H9 (cell line): ENCODE measurements at regions not wholly inside any gene's neighbourhood (a gene's known extent, or its start where the extent isn't known, plus 50 kb on each side); places are given as distances from the start of the nearest gene placed in this dataset.
A peak's percentile ranks its signal among the peaks of the same experiment; 100 is the strongest.

Source experiments
- DNase-seq: peaks from one replicate; pipeline ENCODE4 v3.0.0-alpha.2; 2017
- H2AFZ ChIP-seq: one replicate; pipeline ENCODE4 v1.6.1; 2013; ENCODE audit warnings: mild to moderate bottlenecking, low read length, control low read depth, moderate library complexity
- H2AK5ac ChIP-seq: 2 replicates; pipeline ENCODE4 v1.6.1; 2013; ENCODE audit warnings: low read length, control low read depth, mixed read lengths; ENCODE audit not compliant: insufficient read length
- H2BK120ac ChIP-seq: one replicate; pipeline ENCODE4 v1.6.1; 2013; ENCODE audit warnings: low read depth, mild to moderate bottlenecking, low read length, control low read depth, inconsistent platforms; ENCODE audit not compliant: poor library complexity, severe bottlenecking
- H2BK12ac ChIP-seq: 2 replicates; pipeline ENCODE4 v1.6.1; 2013; ENCODE audit warnings: low read length, control low read depth, mixed read lengths, low read depth; ENCODE audit not compliant: insufficient read length
- H2BK15ac ChIP-seq: 2 replicates; pipeline ENCODE4 v1.6.1; 2013; ENCODE audit warnings: low read depth, low read length, control low read depth
- H2BK20ac ChIP-seq: one replicate; pipeline ENCODE4 v1.6.1; 2013; ENCODE audit warnings: low read depth, mild to moderate bottlenecking, low read length, control low read depth, inconsistent platforms; ENCODE audit not compliant: poor library complexity, severe bottlenecking
- H2BK5ac ChIP-seq: 2 replicates; pipeline ENCODE4 v1.6.1; 2013; ENCODE audit warnings: low read length, control low read depth, mixed read lengths; ENCODE audit not compliant: insufficient read length
- H3K14ac ChIP-seq: 2 replicates; pipeline ENCODE4 v1.6.1; 2013; ENCODE audit warnings: low read length, control low read depth; ENCODE audit not compliant: insufficient read depth
- H3K18ac ChIP-seq: 2 replicates; pipeline ENCODE4 v1.6.1; 2013; ENCODE audit warnings: low read depth, mild to moderate bottlenecking, mixed read lengths, low read length, control low read depth; ENCODE audit not compliant: insufficient read length
- H3K23ac ChIP-seq: 2 replicates; pipeline ENCODE4 v1.6.1; 2013; ENCODE audit warnings: low read length, control low read depth, mixed read lengths, low read depth; ENCODE audit not compliant: insufficient read length
- H3K23me2 ChIP-seq: 2 replicates; pipeline ENCODE4 v1.6.1; 2013; ENCODE audit warnings: low read depth, mild to moderate bottlenecking, mixed read lengths, low read length, control low read depth; ENCODE audit not compliant: insufficient read length, poor library complexity, severe bottlenecking
- H3K27ac ChIP-seq: 2 replicates; pipeline ENCODE4 v1.5.1; 2013; ENCODE audit warnings: low read length, control low read depth, mixed read lengths, low read depth; ENCODE audit not compliant: insufficient read length
- H3K27me3 ChIP-seq: 2 replicates; pipeline ENCODE4 v1.6.1; 2013; ENCODE audit warnings: low read length, control low read depth, inconsistent platforms; ENCODE audit not compliant: insufficient read depth
- H3K4ac ChIP-seq: 2 replicates; pipeline ENCODE4 v1.6.1; 2013; ENCODE audit warnings: low read depth, mild to moderate bottlenecking, control low read depth, inconsistent platforms, low read length, moderate library complexity
- H3K4me1 ChIP-seq: 2 replicates; pipeline ENCODE4 v1.6.1; 2013; ENCODE audit warnings: low read length, control low read depth, inconsistent platforms; ENCODE audit not compliant: insufficient read depth
- H3K4me2 ChIP-seq: 2 replicates; pipeline ENCODE4 v1.6.1; 2013; ENCODE audit warnings: low read length, control low read depth, mixed read lengths; ENCODE audit not compliant: insufficient read length, insufficient read depth
- H3K56ac ChIP-seq: 2 replicates; pipeline ENCODE4 v1.6.1; 2013; ENCODE audit warnings: low read depth, mild to moderate bottlenecking, mixed read lengths, low read length, control low read depth; ENCODE audit not compliant: insufficient read length
- H3K79me1 ChIP-seq: 2 replicates; pipeline ENCODE4 v1.6.1; 2013; ENCODE audit warnings: low read depth, mild to moderate bottlenecking, moderate library complexity, low read length, control low read depth, inconsistent platforms; ENCODE audit not compliant: insufficient read depth, poor library complexity, severe bottlenecking
- H3K79me2 ChIP-seq: 2 replicates; pipeline ENCODE4 v1.6.1; 2013; ENCODE audit warnings: low read length, control low read depth, inconsistent platforms; ENCODE audit not compliant: insufficient read depth
- H3K9ac ChIP-seq: 2 replicates; pipeline ENCODE4 v1.6.1; 2013; ENCODE audit warnings: low read length, control low read depth, mixed read lengths; ENCODE audit not compliant: insufficient read length; ENCODE audit errors: extremely low read depth
- H3K9me3 ChIP-seq: one replicate; pipeline ENCODE4 v1.6.1; 2013; ENCODE audit warnings: low read depth, low read length, inconsistent platforms; ENCODE audit not compliant: control insufficient read depth
- H3T11ph ChIP-seq: one replicate; pipeline ENCODE4 v1.6.1; 2013; ENCODE audit warnings: mild to moderate bottlenecking, low read length, control low read depth, inconsistent platforms
- H4K20me1 ChIP-seq: one replicate; pipeline ENCODE4 v1.6.1; 2013; ENCODE audit not compliant: control insufficient read depth, insufficient read length, insufficient read depth
- H4K5ac ChIP-seq: 2 replicates; pipeline ENCODE4 v1.6.1; 2013; ENCODE audit warnings: low read depth, mild to moderate bottlenecking, mixed read lengths, low read length, control low read depth; ENCODE audit not compliant: insufficient read length
- H4K8ac ChIP-seq: replicated peaks from 2 replicates; pipeline ENCODE4 v1.6.1; 2013; ENCODE audit warnings: low read length, control low read depth, mixed read lengths, low read depth; ENCODE audit not compliant: insufficient read length
- H4K91ac ChIP-seq: 2 replicates; pipeline ENCODE4 v1.6.1; 2013; ENCODE audit warnings: low read depth, mild to moderate bottlenecking, moderate library complexity, mixed read lengths, low read length, control low read depth; ENCODE audit not compliant: insufficient read length
- H3K27ac Mint-ChIP-seq, 3 experiments: 2 replicates in 2 of 3; 3 replicates in 1 of 3; pipeline ENCODE4 v1.8.0; 2020 to 2021; ENCODE audit warnings: mixed read lengths in 3 of 3, mild to moderate bottlenecking in 1 of 3, moderate library complexity in 1 of 3
- H3K27me3 Mint-ChIP-seq: 2 replicates; pipeline ENCODE4 v1.8.0; 2021; ENCODE audit warnings: low read depth, mild to moderate bottlenecking, moderate library complexity, mixed read lengths
- H3K36me3 Mint-ChIP-seq, 3 experiments: 2 replicates in 2 of 3; 3 replicates in 1 of 3; pipeline ENCODE4 v1.8.0; 2020 to 2021; ENCODE audit warnings: low read depth in 3 of 3, mixed read lengths in 3 of 3; ENCODE audit not compliant: insufficient read depth in 1 of 3
- H3K4me1 Mint-ChIP-seq, 2 experiments: 2 replicates each; pipeline ENCODE4 v1.8.0; 2020; ENCODE audit warnings: mixed read lengths in 2 of 2
- H3K4me3 Mint-ChIP-seq, 2 experiments: 2 replicates in 1 of 2; 3 replicates in 1 of 2; pipeline ENCODE4 v1.8.0; 2020 to 2021; ENCODE audit warnings: mild to moderate bottlenecking in 2 of 2, mixed read lengths in 2 of 2, moderate library complexity in 1 of 2
- H3K9me3 Mint-ChIP-seq, 2 experiments: 2 replicates in 1 of 2; 3 replicates in 1 of 2; pipeline ENCODE4 v1.8.0; 2020; ENCODE audit warnings: mild to moderate bottlenecking in 2 of 2, mixed read lengths in 2 of 2, moderate library complexity in 1 of 2
- whole genome bisulfite sequencing: extraction: QIAGEN DNeasy Blood & Tissue Kit; methylation state at CpG from one replicate; pipeline ENCODE4 v1.1.7; 2013; ENCODE audit warnings: missing lambda C conversion rate, low lambda C conversion rate, mixed read lengths; ENCODE audit not compliant: insufficient read length; ENCODE audit errors: extremely low coverage; 5-methylcytosine and 5-hydroxymethylcytosine counted together
- TF ChIP-seq, protein P1 (sequence below): fragments of 200-600 bp; sonication (generic); conservative IDR thresholded peaks from 3 replicates; pipeline ENCODE4 v1.8.0; 2021; ENCODE audit warnings: antibody characterized with exemption, mild to moderate bottlenecking

DNA sequence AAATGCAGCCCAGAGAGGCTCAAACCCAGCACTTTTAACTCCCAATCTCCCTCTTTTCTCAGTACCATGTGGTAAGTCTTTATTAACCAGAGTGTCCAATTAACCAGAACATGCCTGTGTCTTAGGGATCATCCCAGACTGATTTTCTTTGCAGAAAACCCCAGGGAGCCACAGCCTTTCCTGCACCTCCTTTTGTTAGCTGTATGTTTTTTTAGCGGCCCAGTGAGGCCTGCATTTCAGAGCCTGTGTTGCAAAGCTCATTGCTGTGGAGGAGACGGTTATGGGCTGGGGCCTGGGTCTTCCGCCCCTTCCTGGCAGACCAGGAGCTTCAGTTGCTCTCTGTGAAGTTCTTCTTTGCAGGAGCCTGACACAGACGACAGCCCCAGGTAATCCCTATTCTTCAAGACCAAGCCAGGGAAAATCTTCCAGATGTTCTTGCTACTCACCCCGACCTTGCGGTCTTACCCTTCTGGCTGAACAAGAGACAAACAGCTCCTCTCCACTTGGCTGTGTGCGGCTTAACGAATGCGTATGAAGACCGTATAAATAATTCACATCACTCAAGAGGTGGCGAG is 70.7 kb upstream of the TSHZ3 start:
- Histone ChIP-seq H2BK20ac (no peak overlapping the region), H3K27me3 (no peaks in the 10 kb centered on the region), H2AK5ac (no peak overlapping the region), H3K27ac (peak overlapping the region; percentile 97), H4K91ac (no peak overlapping the region), H2BK120ac (no peak overlapping the region), H3K79me1 (no peaks in the 10 kb centered on the region), H2AFZ (no peak overlapping the region), H4K5ac (no peak overlapping the region), H3K4me2 (peak overlapping the region; percentile 2), H4K20me1 (no peaks in the 10 kb centered on the region), H3K4me1 (peaks cover 27% of the 10 kb centered on the region; the same call in 1 of the 2 replicates), H2BK5ac (peak overlapping the region; percentile 10), H3K23ac (no peak overlapping the region), H4K8ac (no peak overlapping the region), H3K14ac (no peak overlapping the region), H3K9me3 (no peaks in the 10 kb centered on the region), H3K56ac (no peak overlapping the region), H3K4ac (no peak overlapping the region; the same call in 1 of the 2 replicates), H3K18ac (no peak overlapping the region), H3K9ac (no peak overlapping the region), H2BK15ac (no peak overlapping the region), H3K23me2 (no peaks in the 10 kb centered on the region), H3T11ph (no peak overlapping the region), H3K79me2 (no peaks in the 10 kb centered on the region), H2BK12ac (no peak overlapping the region)
- H3K4me3 Mint-ChIP-seq, result peak overlapping the region in 1 of 2 experiments; percentile 10; a peak in 2 of 5 replicates
- peaks cover 83 to 87% of the 10 kb centered on the region in 2 experiments for H3K4me1 Mint-ChIP-seq
- H3K27me3 Mint-ChIP-seq, result no peaks in the 10 kb centered on the region
- DNase-seq, result peak; percentile 56
- no peaks in the 10 kb centered on the region; a peak in 1 of 7 replicates for H3K36me3 Mint-ChIP-seq
- H3K9me3 Mint-ChIP-seq, result no peaks in the 10 kb centered on the region
- TF ChIP-seq, protein P1, sequence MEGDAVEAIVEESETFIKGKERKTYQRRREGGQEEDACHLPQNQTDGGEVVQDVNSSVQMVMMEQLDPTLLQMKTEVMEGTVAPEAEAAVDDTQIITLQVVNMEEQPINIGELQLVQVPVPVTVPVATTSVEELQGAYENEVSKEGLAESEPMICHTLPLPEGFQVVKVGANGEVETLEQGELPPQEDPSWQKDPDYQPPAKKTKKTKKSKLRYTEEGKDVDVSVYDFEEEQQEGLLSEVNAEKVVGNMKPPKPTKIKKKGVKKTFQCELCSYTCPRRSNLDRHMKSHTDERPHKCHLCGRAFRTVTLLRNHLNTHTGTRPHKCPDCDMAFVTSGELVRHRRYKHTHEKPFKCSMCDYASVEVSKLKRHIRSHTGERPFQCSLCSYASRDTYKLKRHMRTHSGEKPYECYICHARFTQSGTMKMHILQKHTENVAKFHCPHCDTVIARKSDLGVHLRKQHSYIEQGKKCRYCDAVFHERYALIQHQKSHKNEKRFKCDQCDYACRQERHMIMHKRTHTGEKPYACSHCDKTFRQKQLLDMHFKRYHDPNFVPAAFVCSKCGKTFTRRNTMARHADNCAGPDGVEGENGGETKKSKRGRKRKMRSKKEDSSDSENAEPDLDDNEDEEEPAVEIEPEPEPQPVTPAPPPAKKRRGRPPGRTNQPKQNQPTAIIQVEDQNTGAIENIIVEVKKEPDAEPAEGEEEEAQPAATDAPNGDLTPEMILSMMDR, result no peak
- peak overlapping the region; percentile 62 to 97 (median 93) for H3K27ac Mint-ChIP-seq
- no CpG with 5 or more reads among the region's 11 CpGs for WGBS
